ENCODE measurements at regions not wholly inside any gene's neighbourhood (a gene's known extent, or its start where the extent isn't known, plus 50 kb on each side); places are given as distances from the start of the nearest gene placed in this dataset.

- Mint-ChIP-seq H3K9me3 (peaks cover 1% of the 10 kb centered on the region), H3K27me3 (no peaks in the 10 kb centered on the region), H3K4me3 (no peak overlapping the region), H3K27ac (no peak overlapping the region), H3K36me3 (peaks cover 23% of the 10 kb centered on the region), H3K4me1 (peaks cover 17% of the 10 kb centered on the region)
- DNase-seq (ENCODE audit: low spot score in 2 of 2), result no peak
- no peak for ATAC-seq (ENCODE audit: low read depth)
These were observed 120.7 kb upstream of the RIOK3 start for GRCh38 chr18:23332356-23332755.

DNA sequence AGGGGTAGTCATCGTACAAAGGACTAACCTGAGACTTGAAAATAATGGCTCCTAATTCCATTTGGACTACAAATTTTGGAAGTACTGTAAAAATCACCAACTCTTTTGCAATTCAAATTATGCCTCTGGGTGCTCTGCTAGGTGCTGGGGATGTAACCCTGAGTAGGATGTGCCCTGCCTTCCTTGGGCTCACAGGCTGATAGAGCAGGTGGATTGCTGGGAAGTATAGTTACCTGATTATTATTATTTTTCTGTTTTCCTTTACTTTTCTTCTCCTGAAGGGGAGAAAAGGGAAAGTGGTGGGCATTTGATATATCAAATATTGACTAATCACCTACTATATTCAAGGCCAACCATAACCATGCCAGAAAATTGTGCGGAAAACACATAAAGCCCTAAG lies 119.3 kb upstream of the RIOK3 start:
- ATAC-seq (ENCODE audit: low read depth) (no peak), DNase-seq (ENCODE audit: low spot score in 2 of 2) (no peak)
- Mint-ChIP-seq H3K27me3 (no peaks in the 10 kb centered on the region), H3K4me1 (peaks cover 14% of the 10 kb centered on the region), H3K27ac (no peak overlapping the region), H3K9me3 (peaks cover 1% of the 10 kb centered on the region), H3K36me3 (peaks cover 20% of the 10 kb centered on the region), H3K4me3 (no peak overlapping the region)

GRCh38 chr18:23334569-23334968 lies 118.5 kb upstream of the RIOK3 start:
- Mint-ChIP-seq H3K27ac (no peak overlapping the region), H3K4me1 (peaks cover 14% of the 10 kb centered on the region), H3K27me3 (no peaks in the 10 kb centered on the region), H3K9me3 (peaks cover 1% of the 10 kb centered on the region), H3K4me3 (no peak overlapping the region), H3K36me3 (peaks cover 17% of the 10 kb centered on the region)
- no peak for ATAC-seq (ENCODE audit: low read depth)
- DNase-seq (ENCODE audit: low spot score in 2 of 2), result no peak

- no peaks in the 10 kb centered on the region for H3K27me3 Mint-ChIP-seq
- H3K4me3 Mint-ChIP-seq, result no peak overlapping the region
- H3K9me3 Mint-ChIP-seq, result no peaks in the 10 kb centered on the region
- ATAC-seq (ENCODE audit: low read depth) (no peak), DNase-seq (ENCODE audit: low spot score in 2 of 2) (no peak)
- no peak overlapping the region for H3K27ac Mint-ChIP-seq
- peaks cover 4% of the 10 kb centered on the region for H3K4me1 Mint-ChIP-seq
- H3K36me3 Mint-ChIP-seq, result peaks cover 17% of the 10 kb centered on the region
These were observed 117.0 kb upstream of the RIOK3 start for GRCh38 chr18:23336101-23336500.

DNA sequence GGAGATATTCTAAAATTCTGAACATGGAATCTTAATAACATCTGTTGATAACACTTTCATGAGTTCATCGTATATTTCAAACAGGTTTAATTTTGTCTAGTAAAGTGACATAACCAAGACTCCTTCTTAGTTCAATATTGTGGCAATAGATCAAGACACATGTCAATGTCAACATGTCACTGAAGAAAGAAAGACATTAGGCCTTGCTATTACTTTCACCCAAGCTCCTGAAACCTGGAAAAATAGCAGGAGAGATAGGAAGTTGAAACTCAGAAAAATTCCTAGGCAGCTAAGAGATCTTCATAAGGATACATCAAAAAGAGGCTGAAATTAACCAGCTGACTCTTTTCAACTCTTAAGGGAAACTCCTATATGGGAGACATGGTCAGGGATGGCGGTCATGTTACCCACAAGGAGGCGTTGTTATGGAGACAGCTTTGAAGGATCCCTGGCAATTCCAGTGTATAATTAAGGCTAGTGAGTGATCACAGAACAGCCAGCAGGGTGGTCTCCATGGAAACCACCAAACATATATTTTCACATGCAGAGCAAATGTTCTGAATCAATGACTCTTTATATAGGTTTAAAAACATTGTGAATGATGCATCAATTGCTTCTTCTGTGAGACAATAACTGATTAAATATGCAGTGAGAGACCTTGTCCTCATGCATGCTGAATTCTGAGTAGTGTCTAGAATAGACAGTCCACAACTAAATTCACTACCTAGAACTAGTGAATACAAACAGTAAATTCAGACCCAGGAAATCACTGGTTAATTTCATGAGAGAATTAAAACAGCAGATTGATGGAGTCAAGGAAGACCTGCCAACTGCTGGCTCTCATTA lies 115.3 kb upstream of the RIOK3 start:
- Mint-ChIP-seq H3K27ac (no peak overlapping the region), H3K4me1 (no peaks in the 10 kb centered on the region), H3K27me3 (no peaks in the 10 kb centered on the region), H3K4me3 (no peak overlapping the region), H3K36me3 (peaks cover 11% of the 10 kb centered on the region), H3K9me3 (no peaks in the 10 kb centered on the region)
- ATAC-seq (ENCODE audit: low read depth) (no peak), DNase-seq (ENCODE audit: low spot score in 2 of 2) (no peak)

DNA sequence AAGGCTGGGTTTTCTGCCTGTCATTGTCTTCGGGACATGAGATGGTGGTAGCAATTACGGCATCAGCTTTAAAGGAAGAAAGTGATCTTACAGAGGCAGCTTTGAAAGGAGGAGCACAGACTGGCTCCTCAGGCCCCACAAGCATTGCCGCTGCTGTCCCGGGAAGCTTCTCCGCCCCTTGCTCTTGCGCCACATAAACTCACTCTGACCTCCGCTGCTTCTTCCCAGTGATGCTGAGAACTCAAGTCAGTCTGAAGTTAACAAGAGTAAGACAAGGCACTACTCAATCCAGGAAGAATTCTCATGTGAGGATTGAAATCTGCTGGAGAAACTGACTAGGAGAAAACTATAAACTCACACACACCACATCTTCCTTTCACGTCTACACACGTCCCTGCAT lies 112.4 kb upstream of the RIOK3 start:
- Mint-ChIP-seq H3K27me3 (no peaks in the 10 kb centered on the region), H3K4me1 (no peaks in the 10 kb centered on the region), H3K4me3 (no peak overlapping the region), H3K9me3 (no peaks in the 10 kb centered on the region), H3K27ac (no peak overlapping the region), H3K36me3 (peaks cover 8% of the 10 kb centered on the region)
- ATAC-seq (ENCODE audit: low read depth) (no peak), DNase-seq (ENCODE audit: low spot score in 2 of 2) (no peak)

- DNase-seq (ENCODE audit: low spot score in 2 of 2) (no peak), ATAC-seq (ENCODE audit: low read depth) (no peak)
- no peak overlapping the region for H3K4me3 Mint-ChIP-seq
- no peaks in the 10 kb centered on the region for H3K4me1 Mint-ChIP-seq
- no peaks in the 10 kb centered on the region for H3K9me3 Mint-ChIP-seq
- H3K36me3 Mint-ChIP-seq, result peaks cover 8% of the 10 kb centered on the region
- no peaks in the 10 kb centered on the region for H3K27me3 Mint-ChIP-seq
- no peak overlapping the region for H3K27ac Mint-ChIP-seq
These were observed 111.7 kb upstream of the RIOK3 start for GRCh38 chr18:23341383-23341782.

GRCh38 chr18:23341983-23342382 lies 111.1 kb upstream of the RIOK3 start:
- no peak overlapping the region for H3K27ac Mint-ChIP-seq
- no peak overlapping the region for H3K4me3 Mint-ChIP-seq
- no peaks in the 10 kb centered on the region for H3K4me1 Mint-ChIP-seq
- no peak for DNase-seq (ENCODE audit: low spot score in 2 of 2)
- H3K36me3 Mint-ChIP-seq, result peaks cover 8% of the 10 kb centered on the region
- H3K27me3 Mint-ChIP-seq, result no peaks in the 10 kb centered on the region
- no peak for ATAC-seq (ENCODE audit: low read depth)
- H3K9me3 Mint-ChIP-seq, result no peaks in the 10 kb centered on the region

GRCh38 chr18:23342506-23342905 lies 110.6 kb upstream of the RIOK3 start:
- peaks cover 10% of the 10 kb centered on the region for H3K36me3 Mint-ChIP-seq
- no peak overlapping the region for H3K4me3 Mint-ChIP-seq
- no peaks in the 10 kb centered on the region for H3K9me3 Mint-ChIP-seq
- H3K4me1 Mint-ChIP-seq, result no peaks in the 10 kb centered on the region
- H3K27me3 Mint-ChIP-seq, result no peaks in the 10 kb centered on the region
- H3K27ac Mint-ChIP-seq, result no peak overlapping the region
- ATAC-seq (ENCODE audit: low read depth), result no peak
- no peak for DNase-seq (ENCODE audit: low spot score in 2 of 2)

GRCh38 chr18:23350188-23350587 lies 102.9 kb upstream of the RIOK3 start:
- Mint-ChIP-seq H3K27ac (no peak overlapping the region), H3K36me3 (peaks cover 40% of the 10 kb centered on the region)
- ATAC-seq (ENCODE audit: low read depth), result no peak

GRCh38 chr18:23351521-23351920 lies 101.6 kb upstream of the RIOK3 start:
- Mint-ChIP-seq H3K27me3 (no peaks in the 10 kb centered on the region), H3K36me3 (peaks cover 48% of the 10 kb centered on the region), H3K4me3 (no peak overlapping the region), H3K27ac (no peak overlapping the region), H3K9me3 (no peaks in the 10 kb centered on the region), H3K4me1 (peaks cover 7% of the 10 kb centered on the region)
- DNase-seq (ENCODE audit: low spot score in 2 of 2) (no peak), ATAC-seq (ENCODE audit: low read depth) (no peak)

More at GRCh38 chr18:23350188-23350587, 102.9 kb upstream of the RIOK3 start:
- Mint-ChIP-seq H3K4me3 (no peak overlapping the region), H3K9me3 (no peaks in the 10 kb centered on the region), H3K27me3 (no peaks in the 10 kb centered on the region), H3K4me1 (peaks cover 7% of the 10 kb centered on the region)
- DNase-seq (ENCODE audit: low spot score in 2 of 2), result no peak

GRCh38 chr18:23352042-23352441 lies 101.0 kb upstream of the RIOK3 start:
- no peak overlapping the region for H3K27ac Mint-ChIP-seq
- no peaks in the 10 kb centered on the region for H3K9me3 Mint-ChIP-seq
- ATAC-seq (ENCODE audit: low read depth), result no peak
- no peak for DNase-seq (ENCODE audit: low spot score in 2 of 2)
- H3K27me3 Mint-ChIP-seq, result no peaks in the 10 kb centered on the region
- no peak overlapping the region for H3K4me3 Mint-ChIP-seq
- H3K36me3 Mint-ChIP-seq, result peaks cover 48% of the 10 kb centered on the region
- H3K4me1 Mint-ChIP-seq, result peaks cover 7% of the 10 kb centered on the region

DNA sequence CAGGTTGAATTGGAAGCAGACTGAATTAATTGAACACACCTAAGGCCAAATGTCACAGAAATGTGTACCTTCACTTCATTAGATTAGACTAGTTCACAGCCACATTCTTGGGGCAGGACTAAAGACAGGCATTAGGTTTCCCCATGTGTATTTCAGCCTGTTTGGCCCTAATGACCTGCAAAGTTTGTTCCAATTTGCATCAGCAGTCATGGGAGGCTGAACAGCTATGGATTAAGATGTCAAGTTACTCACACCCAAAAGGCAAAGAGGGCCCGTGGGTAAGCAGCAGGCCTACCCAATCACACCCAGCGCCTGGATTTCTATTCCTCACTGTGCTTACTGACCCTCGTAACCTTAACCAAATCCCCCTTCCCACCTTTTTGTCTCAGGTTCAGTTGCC lies 99.6 kb upstream of the RIOK3 start:
- Mint-ChIP-seq H3K27ac (no peak overlapping the region), H3K4me3 (no peak overlapping the region), H3K27me3 (no peaks in the 10 kb centered on the region), H3K9me3 (no peaks in the 10 kb centered on the region), H3K36me3 (peaks cover 49% of the 10 kb centered on the region), H3K4me1 (peaks cover 11% of the 10 kb centered on the region)
- DNase-seq (ENCODE audit: low spot score in 2 of 2) (no peak), ATAC-seq (ENCODE audit: low read depth) (no peak)

DNA sequence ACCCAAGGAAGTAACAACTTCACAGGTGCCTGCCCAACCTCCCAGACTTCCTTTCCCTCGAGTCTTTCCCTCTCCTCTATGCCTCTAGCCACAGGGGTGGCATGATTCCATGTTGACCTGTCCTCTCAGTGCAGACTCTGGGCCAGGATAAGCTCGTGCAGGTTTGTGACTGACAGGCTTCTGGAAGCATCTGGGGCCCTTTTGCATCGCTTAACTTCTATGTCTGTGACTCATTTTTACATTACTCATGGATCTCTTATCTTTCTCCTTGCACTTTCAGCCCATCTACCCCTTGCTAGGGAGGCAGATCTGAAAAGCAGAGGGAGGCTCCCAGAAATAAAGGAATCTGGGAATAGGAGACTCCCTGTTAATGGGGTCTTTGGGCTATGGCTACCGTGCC lies 98.5 kb upstream of the RIOK3 start:
- H3K27ac Mint-ChIP-seq, result no peak overlapping the region
- H3K27me3 Mint-ChIP-seq, result no peaks in the 10 kb centered on the region
- H3K36me3 Mint-ChIP-seq, result peaks cover 44% of the 10 kb centered on the region
- H3K4me3 Mint-ChIP-seq, result no peak overlapping the region
- DNase-seq (ENCODE audit: low spot score in 2 of 2), result no peak
- H3K9me3 Mint-ChIP-seq, result no peaks in the 10 kb centered on the region
- no peak for ATAC-seq (ENCODE audit: low read depth)
- peaks cover 16% of the 10 kb centered on the region for H3K4me1 Mint-ChIP-seq

DNA sequence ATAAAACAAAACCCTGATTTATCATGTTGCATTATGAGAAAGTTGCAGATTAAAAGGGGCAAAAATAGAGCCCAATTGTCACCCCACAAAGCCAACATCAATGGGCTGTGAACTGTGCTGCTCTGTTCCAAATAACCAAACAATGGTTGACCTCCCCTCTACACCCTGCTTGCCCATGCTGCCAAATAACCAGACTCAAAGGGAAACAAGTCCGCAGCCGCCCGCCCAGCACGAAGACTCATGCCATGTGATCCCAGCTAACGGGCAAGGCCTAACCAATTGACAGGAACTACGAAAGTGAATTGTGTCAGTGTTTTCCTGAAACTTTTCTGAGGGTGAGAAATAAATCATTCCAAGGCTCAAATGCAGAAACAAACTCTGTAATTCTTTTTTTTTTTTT lies 97.9 kb upstream of the RIOK3 start:
- H3K36me3 Mint-ChIP-seq, result peaks cover 42% of the 10 kb centered on the region
- ATAC-seq (ENCODE audit: low read depth), result no peak
- H3K4me1 Mint-ChIP-seq, result peaks cover 16% of the 10 kb centered on the region
- no peaks in the 10 kb centered on the region for H3K9me3 Mint-ChIP-seq
- no peak overlapping the region for H3K27ac Mint-ChIP-seq
- no peak overlapping the region for H3K4me3 Mint-ChIP-seq
- no peak for DNase-seq (ENCODE audit: low spot score in 2 of 2)
- no peaks in the 10 kb centered on the region for H3K27me3 Mint-ChIP-seq
